CD14-positive monocyte (primary cell): ENCODE measurements at regions not wholly inside any gene's neighbourhood (a gene's known extent, or its start where the extent isn't known, plus 50 kb on each side); places are given as distances from the start of the nearest gene placed in this dataset.

ENCODE experiments used
- DNase-seq, 3 donors: peaks; one replicate each; pipeline ENCODE4 v3.0.0-alpha.2; 2011 to 2022
- H2AFZ ChIP-seq: 2 replicates; pipeline ENCODE4 v1.6.0; 2012; ENCODE audit warnings: mild to moderate bottlenecking, low read depth, low read length, inconsistent platforms; ENCODE audit not compliant: insufficient read depth, poor library complexity, severe bottlenecking
- H3K27ac ChIP-seq, 2 donors: 1 replicate in 1 of 2; 2 replicates in 1 of 2; pipeline ENCODE4 v1.5.1; 2012 to 2013; ENCODE audit warnings: low read length in 2 of 2, control low read depth in 1 of 2, inconsistent platforms in 1 of 2, low read depth in 1 of 2, mild to moderate bottlenecking in 1 of 2
- H3K27me3 ChIP-seq, 2 donors: one replicate each; pipeline versions ENCODE4 v1.6.0 to v1.6.1; 2011 to 2013; ENCODE audit warnings: low read length in 2 of 2; ENCODE audit not compliant: control insufficient read depth in 2 of 2, insufficient read depth in 2 of 2
- H3K36me3 ChIP-seq, 2 donors: replicated peaks in 1 of 2; 1 replicate in 1 of 2; 2 replicates in 1 of 2; pipeline versions ENCODE4 v1.5.1 to v1.6.1; 2012 to 2013; ENCODE audit warnings: low read length in 2 of 2, control low read depth in 1 of 2, inconsistent platforms in 1 of 2, mild to moderate bottlenecking in 1 of 2; ENCODE audit not compliant: insufficient read depth in 2 of 2, control insufficient read depth in 1 of 2
- H3K4me1 ChIP-seq, 2 donors: 1 replicate in 1 of 2; 2 replicates in 1 of 2; pipeline versions ENCODE4 v1.5.1 to v1.6.1; 2012 to 2013; ENCODE audit warnings: low read length in 2 of 2, control low read depth in 1 of 2, inconsistent platforms in 1 of 2, mild to moderate bottlenecking in 1 of 2, moderate library complexity in 1 of 2; ENCODE audit not compliant: insufficient read depth in 2 of 2, control insufficient read depth in 1 of 2
- H3K4me2 ChIP-seq: replicated peaks from 2 replicates; pipeline ENCODE3; 2012; ENCODE audit warnings: low read length, moderate library complexity, mild to moderate bottlenecking; ENCODE audit not compliant: poor library complexity, severe bottlenecking; ENCODE audit errors: extremely low read depth
- H3K4me3 ChIP-seq, 3 experiments: fragments of 200-600 bp in 1 of 3; sonication (generic) in 1 of 3; replicated peaks in 1 of 3; 1 replicate in 2 of 3; 2 replicates in 1 of 3; pipeline ENCODE4 v1.5.1; 2011 to 2013; ENCODE audit warnings: low read length in 3 of 3, mild to moderate bottlenecking in 3 of 3, control low read depth in 2 of 3, low read depth in 2 of 3, inconsistent platforms in 1 of 3, moderate library complexity in 1 of 3
- H3K79me2 ChIP-seq: 2 replicates; pipeline ENCODE4 v1.6.0; 2012; ENCODE audit warnings: mild to moderate bottlenecking, control low read depth, inconsistent platforms, low read length, moderate library complexity; ENCODE audit not compliant: insufficient read depth
- H3K9ac ChIP-seq: 2 replicates; pipeline ENCODE4 v1.6.0; 2017; ENCODE audit warnings: low read length, mild to moderate bottlenecking; ENCODE audit not compliant: insufficient read depth, poor library complexity, severe bottlenecking
- H3K9me3 ChIP-seq, 2 donors: replicated peaks in 1 of 2; 1 replicate in 1 of 2; 2 replicates in 1 of 2; pipeline versions ENCODE4 v1.5.1 to v1.6.1; 2012 to 2013; ENCODE audit warnings: low read length in 2 of 2, control low read depth in 1 of 2; ENCODE audit not compliant: control insufficient read depth in 1 of 2, insufficient read depth in 1 of 2
- H4K20me1 ChIP-seq: 2 replicates; pipeline ENCODE4 v1.6.0; 2012; ENCODE audit warnings: mild to moderate bottlenecking, low read length, control low read depth, moderate library complexity; ENCODE audit not compliant: insufficient read depth
- H3K27ac Mint-ChIP-seq, 7 donors: one replicate each; pipeline ENCODE4 v1.8.0; 2020; ENCODE audit warnings: mild to moderate bottlenecking in 7 of 7, mixed read lengths in 7 of 7, moderate library complexity in 6 of 7, inconsistent platforms in 2 of 7
- H3K27me3 Mint-ChIP-seq, 3 donors: one replicate each; pipeline ENCODE4 v1.8.0; 2021 to 2022; ENCODE audit warnings: low read depth in 3 of 3, mild to moderate bottlenecking in 3 of 3, mixed read lengths in 3 of 3, moderate library complexity in 3 of 3, inconsistent platforms in 1 of 3
- H3K36me3 Mint-ChIP-seq, 2 donors: one replicate each; pipeline ENCODE4 v1.8.0; 2020; ENCODE audit warnings: mixed read lengths in 2 of 2, inconsistent platforms in 1 of 2, mild to moderate bottlenecking in 1 of 2
- H3K4me1 Mint-ChIP-seq: one replicate; pipeline ENCODE4 v1.8.0; 2020; ENCODE audit warnings: mild to moderate bottlenecking, mixed read lengths
- H3K4me3 Mint-ChIP-seq, 2 donors: one replicate each; pipeline ENCODE4 v1.8.0; 2020; ENCODE audit warnings: mild to moderate bottlenecking in 2 of 2, mixed read lengths in 2 of 2, moderate library complexity in 1 of 2
- H3K9me3 Mint-ChIP-seq, 7 donors: one replicate each; pipeline ENCODE4 v1.8.0; 2020 to 2022; ENCODE audit warnings: mixed read lengths in 7 of 7, mild to moderate bottlenecking in 6 of 7, moderate library complexity in 6 of 7, inconsistent platforms in 2 of 7
- WGBS: methylation state at CpG from one replicate; pipeline ENCODE4 v1.1.5; 2013; ENCODE audit warnings: missing lambda C conversion rate; ENCODE audit not compliant: insufficient coverage; 5-methylcytosine and 5-hydroxymethylcytosine counted together
- intact Hi-C, 2 donors: fragments of 100-400 bp; cut with micrococcal nuclease; formaldehyde crosslinking; loops; one replicate each; pipeline versions ENCODE4 v1.15.0 to v1.15.1; 2023
- TF ChIP-seq, protein P1 (sequence below): fragments of 200-600 bp; IDR thresholded peaks from one replicate; pipeline ENCODE4 v1.8.0; 2022; ENCODE audit warnings: antibody characterized with exemption, mild to moderate bottlenecking

DNA sequence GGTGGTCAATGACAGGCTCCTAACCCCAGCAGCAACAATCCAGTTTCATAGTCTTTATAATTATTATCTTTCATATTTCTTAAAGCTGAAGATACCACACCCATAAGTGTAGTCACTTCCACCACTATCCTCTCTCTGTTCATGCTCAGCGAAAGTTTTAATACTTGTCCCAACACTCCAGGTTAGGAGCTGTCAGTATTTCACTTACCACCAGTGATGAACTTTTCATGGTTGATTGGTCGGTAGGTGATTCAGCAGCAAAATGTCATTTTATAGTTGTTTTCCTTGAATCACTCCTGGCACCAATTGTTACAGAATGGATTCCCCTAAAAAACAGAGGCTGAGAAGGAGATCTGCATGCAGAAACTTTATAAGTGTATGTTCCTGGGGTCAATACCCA is 324.9 kb downstream of the CCDC85A start:
- intact Hi-C loops: no loop called here
- no peak overlapping the region for H3K27ac Mint-ChIP-seq
- no peaks in the 10 kb centered on the region for H3K4me1 ChIP-seq
- peaks cover 0 to 4% of the 10 kb centered on the region in 2 donors for H3K9me3 ChIP-seq
- H4K20me1 ChIP-seq: no peaks in the 10 kb centered on the region
- H2AFZ ChIP-seq: no peak overlapping the region
- no peak overlapping the region for H3K4me3 Mint-ChIP-seq
- no peaks in the 10 kb centered on the region for H3K36me3 Mint-ChIP-seq
- H3K4me2 ChIP-seq: no peak overlapping the region
- peaks cover 1 to 13% (median 6%) of the 10 kb centered on the region in 7 donors for H3K9me3 Mint-ChIP-seq
- H3K9ac ChIP-seq: no peak overlapping the region
- DNase-seq: no peak
- no peak overlapping the region for H3K27ac ChIP-seq
- H3K79me2 ChIP-seq: no peaks in the 10 kb centered on the region
- 100% methylated on average over 1 of the region's 2 CpGs for WGBS
- no peaks in the 10 kb centered on the region for H3K4me1 Mint-ChIP-seq
- no peak overlapping the region for H3K4me3 ChIP-seq
- no peaks in the 10 kb centered on the region for H3K36me3 ChIP-seq
- no peaks in the 10 kb centered on the region for H3K27me3 ChIP-seq
- H3K27me3 Mint-ChIP-seq: no peaks in the 10 kb centered on the region
- TF ChIP-seq, protein P1, sequence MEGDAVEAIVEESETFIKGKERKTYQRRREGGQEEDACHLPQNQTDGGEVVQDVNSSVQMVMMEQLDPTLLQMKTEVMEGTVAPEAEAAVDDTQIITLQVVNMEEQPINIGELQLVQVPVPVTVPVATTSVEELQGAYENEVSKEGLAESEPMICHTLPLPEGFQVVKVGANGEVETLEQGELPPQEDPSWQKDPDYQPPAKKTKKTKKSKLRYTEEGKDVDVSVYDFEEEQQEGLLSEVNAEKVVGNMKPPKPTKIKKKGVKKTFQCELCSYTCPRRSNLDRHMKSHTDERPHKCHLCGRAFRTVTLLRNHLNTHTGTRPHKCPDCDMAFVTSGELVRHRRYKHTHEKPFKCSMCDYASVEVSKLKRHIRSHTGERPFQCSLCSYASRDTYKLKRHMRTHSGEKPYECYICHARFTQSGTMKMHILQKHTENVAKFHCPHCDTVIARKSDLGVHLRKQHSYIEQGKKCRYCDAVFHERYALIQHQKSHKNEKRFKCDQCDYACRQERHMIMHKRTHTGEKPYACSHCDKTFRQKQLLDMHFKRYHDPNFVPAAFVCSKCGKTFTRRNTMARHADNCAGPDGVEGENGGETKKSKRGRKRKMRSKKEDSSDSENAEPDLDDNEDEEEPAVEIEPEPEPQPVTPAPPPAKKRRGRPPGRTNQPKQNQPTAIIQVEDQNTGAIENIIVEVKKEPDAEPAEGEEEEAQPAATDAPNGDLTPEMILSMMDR: no peak

DNA sequence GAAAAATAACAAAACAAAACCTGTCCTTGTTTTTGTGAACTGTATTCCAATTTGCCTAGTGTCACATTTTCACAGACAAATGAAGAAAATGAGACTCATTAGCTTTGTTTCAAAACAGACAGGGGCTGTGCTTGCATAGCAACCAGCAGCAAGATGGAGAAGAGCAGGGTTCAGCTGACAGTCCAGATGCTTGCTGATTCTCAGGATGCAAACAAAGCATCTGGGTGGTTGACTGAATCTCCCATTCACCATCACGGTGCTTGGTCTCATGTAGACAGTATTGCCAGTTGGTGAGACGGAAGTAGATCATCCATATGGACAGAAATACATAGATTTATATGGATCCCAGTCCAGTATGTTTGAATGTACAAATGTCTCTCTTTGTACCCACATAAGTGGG is 326.8 kb downstream of the CCDC85A start:
- no peak overlapping the region for H3K9ac ChIP-seq
- no peak overlapping the region for H3K27ac ChIP-seq
- Mint-ChIP-seq H3K4me1 (no peaks in the 10 kb centered on the region), H3K9me3 (peaks cover 1 to 10% (median 6%) of the 10 kb centered on the region in 7 donors), H3K4me3 (no peak overlapping the region), H3K36me3 (no peaks in the 10 kb centered on the region), H3K27ac (no peak overlapping the region), H3K27me3 (no peaks in the 10 kb centered on the region)
- H3K4me3 ChIP-seq: no peak overlapping the region
- H3K4me1 ChIP-seq: no peaks in the 10 kb centered on the region
- no peaks in the 10 kb centered on the region for H4K20me1 ChIP-seq
- no peaks in the 10 kb centered on the region for H3K36me3 ChIP-seq
- no peak overlapping the region for H2AFZ ChIP-seq
- H3K79me2 ChIP-seq: no peaks in the 10 kb centered on the region
- intact Hi-C loops: no loop called here
- no peak for DNase-seq
- no CpG with 5 or more reads among the region's 2 CpGs for WGBS
- H3K9me3 ChIP-seq: peaks cover 0 to 4% of the 10 kb centered on the region in 2 donors
- H3K4me2 ChIP-seq: no peak overlapping the region
- TF ChIP-seq, protein P1: no peak
- no peaks in the 10 kb centered on the region for H3K27me3 ChIP-seq
